ENCODE measurements at regions not wholly inside any gene's neighbourhood (a gene's known extent, or its start where the extent isn't known, plus 50 kb on each side); places are given as distances from the start of the nearest gene placed in this dataset.

GRCh38 chr9:107948086-107948485, 458.5 kb upstream of the KLF4 start:
- dilution Hi-C loops (cut with HindIII; ENCODE audit: low sequenced_read_pairs, unreplicated experiment): no loop called here
- CTCF ChIA-PET: interaction anchor here (0.8 kb wide), 1 partner anchor 54 kb away, joined by 3 read pairs; no protein-coding TSS in a partner anchor

More at GRCh38 chr9:107948086-107948485, 458.5 kb upstream of the KLF4 start:
- Histone ChIP-seq H2AK9ac (replicated peaks; ENCODE audit: low read depth, low read length, poor library complexity) (no peak overlapping the region), H3K4me3 (ENCODE audit: insufficient read depth, low read depth, low read length) (no peak overlapping the region), H3K79me1 (ENCODE audit: low read depth in 1 of 2, low read length in 2 of 2) (no peaks in the 10 kb centered on the region), H4K20me1 (ENCODE audit: insufficient read depth, low read length) (no peaks in the 10 kb centered on the region), H3K27me3 (ENCODE audit: control insufficient read depth, insufficient read depth, low read length) (no peaks in the 10 kb centered on the region), H2AFZ (replicated peaks; ENCODE audit: low read length, poor library complexity) (no peak overlapping the region), H3K4ac (ENCODE audit: low read depth, low read length) (no peak overlapping the region), H3K9me3 (ENCODE audit: control insufficient read depth, insufficient read depth, low read length) (no peaks in the 10 kb centered on the region), H2AK5ac (ENCODE audit: low read depth, low read length) (no peak overlapping the region), H2BK15ac (ENCODE audit: low read depth, low read length) (no peak overlapping the region), H3K4me1 (ENCODE audit: control insufficient read depth, insufficient read depth, low read length) (peaks cover 2% of the 10 kb centered on the region; the same call in 1 of the 2 replicates), H3K36me3 (ENCODE audit: control insufficient read depth, insufficient read depth, low read length) (no peaks in the 10 kb centered on the region), H3K27ac (ENCODE audit: insufficient read depth, low read length) (no peak overlapping the region), H3K23ac (ENCODE audit: low read depth, low read length) (no peak overlapping the region), H4K8ac (ENCODE audit: low read depth in 2 of 2, low read length in 2 of 2) (no peak overlapping the region), H3K18ac (ENCODE audit: low read depth, low read length) (no peak overlapping the region; the same call in 1 of the 2 replicates), H4K91ac (ENCODE audit: insufficient read depth, low read depth, low read length) (no peak overlapping the region), H3K14ac (replicated peaks; ENCODE audit: low read depth, low read length) (no peak overlapping the region), H3K9ac (ENCODE audit: low read depth, low read length) (no peak overlapping the region), H2BK20ac (ENCODE audit: low read depth, low read length) (no peak overlapping the region), H4K5ac (ENCODE audit: low read depth, low read length) (no peak overlapping the region), H3K4me2 (ENCODE audit: low read depth, low read length) (no peak overlapping the region), H3K9me1 (ENCODE audit: insufficient read depth, low read length) (no peaks in the 10 kb centered on the region), H3K56ac (ENCODE audit: extremely low read depth, insufficient read depth, low read length) (no peak overlapping the region), H2BK120ac (ENCODE audit: low read depth, low read length) (no peak overlapping the region), H2BK5ac (ENCODE audit: low read depth, low read length, poor library complexity, severe bottlenecking) (no peak overlapping the region)
- no peak for ATAC-seq (ENCODE audit: low read depth)
- WGBS, 2 experiments (ENCODE audit: extremely low coverage in 2 of 2, insufficient read length in 1 of 2): 69% methylated on average over 3 of the region's 6 CpGs; no CpG with 5 or more reads in 1 of the 2 experiments
- no peak for DNase-seq
- TF ChIP-seq CHD1 (IDR thresholded peaks at IDR 0.05; ENCODE audit: low read depth, low read length) (no peak), POLR2A (IDR thresholded peaks at IDR 0.05; ENCODE audit: low read depth, low read length) (no peak), RAD21 (IDR thresholded peaks at IDR 0.05; ENCODE audit: low read length) (no peak), MAZ (IDR thresholded peaks at IDR 0.05; ENCODE audit: borderline replicate concordance, low read depth, low read length) (no peak), BHLHE40 (IDR thresholded peaks at IDR 0.05; ENCODE audit: low read depth, low read length) (no peak), CTCF (conservative IDR thresholded peaks at IDR 0.05; ENCODE audit: low read depth, low read length) (no peak), MXI1 (IDR thresholded peaks at IDR 0.05; ENCODE audit: borderline replicate concordance, low read depth, low read length) (no peak), NFE2L2 (IDR thresholded peaks at IDR 0.05; ENCODE audit: low read depth, low read length) (no peak), MAFK (IDR thresholded peaks at IDR 0.05; ENCODE audit: low read depth, low read length) (no peak), CEBPB (IDR thresholded peaks at IDR 0.05; ENCODE audit: low read depth, low read length) (no peak), SMC3 (IDR thresholded peaks at IDR 0.05; ENCODE audit: low read depth, low read length) (no peak), FOS (IDR thresholded peaks at IDR 0.05; ENCODE audit: low read depth, low read length) (no peak)
- POLR2A ChIA-PET (ENCODE audit: unreplicated experiment): no interaction called here
- intact Hi-C loops (cut with micrococcal nuclease): no loop called here
- in situ Hi-C loops (cut with MboI; ENCODE audit: low sequenced_read_pairs): no loop called here
- no TSS peak for BruUV-seq (replicated peaks)
